Glutamatergic neuron (in vitro differentiated cells): ENCODE measurements at regions not wholly inside any gene's neighbourhood (a gene's known extent, or its start where the extent isn't known, plus 50 kb on each side); places are given as distances from the start of the nearest gene placed in this dataset.

Experiments used
- DNase-seq: peaks from one replicate; pipeline ENCODE4 v3.0.0; 2022
- H3K27ac Mint-ChIP-seq: one replicate; pipeline ENCODE4 v1.8.0; 2020; ENCODE audit warnings: mild to moderate bottlenecking, mixed read lengths, inconsistent platforms; ENCODE audit not compliant: unreplicated experiment
- H3K27me3 Mint-ChIP-seq: one replicate; pipeline ENCODE4 v1.8.0; 2020; ENCODE audit warnings: mild to moderate bottlenecking, moderate library complexity, mixed read lengths, inconsistent platforms; ENCODE audit not compliant: unreplicated experiment
- H3K36me3 Mint-ChIP-seq: one replicate; pipeline ENCODE4 v1.8.0; 2020; ENCODE audit warnings: mild to moderate bottlenecking, mixed read lengths, inconsistent platforms; ENCODE audit not compliant: unreplicated experiment
- H3K4me1 Mint-ChIP-seq: one replicate; pipeline ENCODE4 v1.8.0; 2020; ENCODE audit warnings: mild to moderate bottlenecking, low read depth, mixed read lengths, inconsistent platforms; ENCODE audit not compliant: unreplicated experiment
- H3K4me3 Mint-ChIP-seq: one replicate; pipeline ENCODE4 v1.8.0; 2020; ENCODE audit warnings: mild to moderate bottlenecking, mixed read lengths, inconsistent platforms; ENCODE audit not compliant: unreplicated experiment
- H3K9me3 Mint-ChIP-seq: one replicate; pipeline ENCODE4 v1.8.0; 2020; ENCODE audit warnings: mild to moderate bottlenecking, moderate library complexity, mixed read lengths, inconsistent platforms; ENCODE audit not compliant: unreplicated experiment
- CTCF ChIP-seq: fragments of 200-600 bp; sonication (generic); IDR thresholded peaks from one replicate; pipeline ENCODE4 v1.5.0; 2021; ENCODE audit not compliant: partially characterized antibody, unreplicated experiment

GRCh38 chr18:66111018-66111417, 360.2 kb downstream of the CDH7 start:
- DNase-seq, result no peak
- H3K27me3 Mint-ChIP-seq, result no peaks in the 10 kb centered on the region
- no peaks in the 10 kb centered on the region for H3K36me3 Mint-ChIP-seq
- no peak for TF ChIP-seq CTCF
- H3K9me3 Mint-ChIP-seq, result no peaks in the 10 kb centered on the region
- H3K27ac Mint-ChIP-seq, result no peak overlapping the region
- no peak overlapping the region for H3K4me3 Mint-ChIP-seq
- H3K4me1 Mint-ChIP-seq, result no peaks in the 10 kb centered on the region

DNA sequence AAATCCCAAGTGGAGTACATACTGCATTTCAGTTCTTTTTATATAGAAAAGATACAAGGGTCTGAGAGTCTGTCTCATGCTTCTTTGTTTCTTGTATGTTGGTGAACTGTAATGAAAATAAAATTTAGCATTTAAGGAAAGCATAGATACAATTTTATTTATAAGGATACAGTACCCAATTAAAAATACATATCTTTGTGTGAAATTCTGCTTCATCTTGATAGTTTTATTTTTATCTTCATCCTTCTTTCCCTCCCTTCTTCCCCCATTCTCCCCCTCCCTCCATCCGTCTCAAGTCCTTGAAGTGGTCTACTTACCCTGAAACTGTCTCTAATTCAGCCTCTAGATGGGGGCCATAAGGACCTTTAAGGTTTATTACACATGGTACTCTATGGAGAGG, 359.8 kb downstream of the CDH7 start:
- no peak for DNase-seq
- H3K4me3 Mint-ChIP-seq, result no peak overlapping the region
- H3K27me3 Mint-ChIP-seq, result no peaks in the 10 kb centered on the region
- no peaks in the 10 kb centered on the region for H3K36me3 Mint-ChIP-seq
- no peaks in the 10 kb centered on the region for H3K9me3 Mint-ChIP-seq
- no peak overlapping the region for H3K27ac Mint-ChIP-seq
- no peak for TF ChIP-seq CTCF
- H3K4me1 Mint-ChIP-seq, result no peaks in the 10 kb centered on the region

- Mint-ChIP-seq H3K4me1 (no peaks in the 10 kb centered on the region), H3K9me3 (no peaks in the 10 kb centered on the region), H3K4me3 (no peak overlapping the region), H3K27me3 (no peaks in the 10 kb centered on the region), H3K27ac (no peak overlapping the region), H3K36me3 (no peaks in the 10 kb centered on the region)
- DNase-seq, result no peak
- TF ChIP-seq CTCF, result no peak
Observed at GRCh38 chr18:66109981-66110380, 359.2 kb downstream of the CDH7 start.

GRCh38 chr18:66107546-66107945, 356.7 kb downstream of the CDH7 start:
- H3K27ac Mint-ChIP-seq, result no peak overlapping the region
- no peaks in the 10 kb centered on the region for H3K4me1 Mint-ChIP-seq
- TF ChIP-seq CTCF, result no peak
- DNase-seq, result no peak
- H3K4me3 Mint-ChIP-seq, result no peak overlapping the region
- H3K9me3 Mint-ChIP-seq, result no peaks in the 10 kb centered on the region
- H3K27me3 Mint-ChIP-seq, result no peaks in the 10 kb centered on the region
- no peaks in the 10 kb centered on the region for H3K36me3 Mint-ChIP-seq

GRCh38 chr18:66105016-66105415, 354.2 kb downstream of the CDH7 start:
- Mint-ChIP-seq H3K27ac (no peak overlapping the region), H3K4me1 (no peaks in the 10 kb centered on the region), H3K27me3 (no peaks in the 10 kb centered on the region), H3K36me3 (no peaks in the 10 kb centered on the region), H3K4me3 (no peak overlapping the region), H3K9me3 (no peaks in the 10 kb centered on the region)
- TF ChIP-seq CTCF, result no peak
- no peak for DNase-seq
